HCT116 (cell line): ENCODE measurements at regions not wholly inside any gene's neighbourhood (a gene's known extent, or its start where the extent isn't known, plus 50 kb on each side); places are given as distances from the start of the nearest gene placed in this dataset.
A peak's percentile ranks its signal among the peaks of the same experiment; 100 is the strongest.

Experiments used
- EZH2 ChIP-seq: fragments of 200-600 bp; sonication (generic); IDR thresholded peaks from 2 replicates; pipeline ENCODE4 v1.6.1; 2017; ENCODE audit warnings: antibody characterized with exemption, mixed run types
- POLR2A ChIP-seq: IDR thresholded peaks from 2 replicates; pipeline ENCODE4 v1.7.0; 2011; ENCODE audit warnings: borderline replicate concordance; ENCODE audit not compliant: insufficient read depth, insufficient read length; ENCODE audit errors: extremely low read depth
- SP1 ChIP-seq: IDR thresholded peaks from 2 replicates; pipeline ENCODE4 v1.6.1; 2012; ENCODE audit warnings: low read depth
- ZFX ChIP-seq: fragments of 450-650 bp; IDR thresholded peaks from 2 replicates; pipeline ENCODE4 v1.6.1; 2017
- TF ChIP-seq, protein P1 (sequence below), 3 experiments: fragments of 200-600 bp in 1 of 3; sonication (generic) in 1 of 3; IDR thresholded peaks in 2 of 3; conservative IDR thresholded peaks in 1 of 3; 2 replicates each; pipeline ENCODE4 v1.5.1; 2012 to 2017; ENCODE audit warnings: low read depth in 2 of 3, low read length in 2 of 3, antibody characterized with exemption in 1 of 3, borderline replicate concordance in 1 of 3, control low read depth in 1 of 3, mild to moderate bottlenecking in 1 of 3, mixed read lengths in 1 of 3, mixed run types in 1 of 3, moderate library complexity in 1 of 3; ENCODE audit not compliant: insufficient read depth in 1 of 3

DNA sequence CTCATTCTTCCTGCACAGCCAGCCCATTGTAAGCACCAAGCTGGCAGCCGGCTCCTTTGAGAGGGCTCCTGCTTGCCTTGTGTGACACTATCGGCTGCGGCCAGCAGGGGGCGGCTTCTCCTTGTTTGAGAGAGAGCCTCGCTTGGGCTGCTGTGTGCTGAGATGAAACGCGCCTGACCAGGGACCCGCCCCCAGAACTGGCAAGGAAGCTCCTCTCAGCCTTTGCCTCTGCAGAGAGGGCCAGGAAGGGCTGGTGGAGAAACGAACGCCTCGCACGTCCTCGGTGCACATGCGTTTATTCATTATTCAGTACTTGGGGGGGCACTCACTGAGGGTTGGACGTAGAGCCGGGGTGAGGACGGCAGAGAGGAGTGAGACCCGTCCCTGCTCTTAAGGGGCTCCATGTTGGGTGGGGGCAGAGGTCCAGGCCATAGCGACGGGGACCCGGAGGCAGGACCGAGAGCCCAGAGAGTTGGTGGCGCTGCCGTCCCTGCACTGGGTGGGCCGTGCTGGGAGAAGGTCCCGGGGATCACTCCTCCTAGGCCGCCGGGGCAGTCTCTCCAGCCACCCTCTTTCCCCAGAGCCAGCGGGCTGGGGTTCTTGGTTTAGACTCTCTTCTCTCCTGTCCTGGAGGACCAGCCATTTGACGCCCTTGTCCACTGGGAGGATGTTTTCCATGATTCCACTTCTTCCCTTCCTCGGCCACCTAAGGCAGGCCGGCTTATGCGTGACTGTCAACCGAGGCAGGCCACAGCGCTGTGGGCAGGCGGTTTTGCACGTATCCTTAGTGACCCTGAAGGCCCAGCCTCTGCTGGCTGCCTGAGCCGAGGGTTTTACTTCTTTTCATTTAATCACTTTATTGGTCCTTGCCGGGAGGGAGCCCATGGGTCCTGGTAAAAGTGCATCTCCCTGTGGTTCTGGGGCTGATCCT is 174.5 kb downstream of the KATNAL1 start:
- no peak for TF ChIP-seq ZFX
- TF ChIP-seq EZH2: no peak
- TF ChIP-seq, protein P1, sequence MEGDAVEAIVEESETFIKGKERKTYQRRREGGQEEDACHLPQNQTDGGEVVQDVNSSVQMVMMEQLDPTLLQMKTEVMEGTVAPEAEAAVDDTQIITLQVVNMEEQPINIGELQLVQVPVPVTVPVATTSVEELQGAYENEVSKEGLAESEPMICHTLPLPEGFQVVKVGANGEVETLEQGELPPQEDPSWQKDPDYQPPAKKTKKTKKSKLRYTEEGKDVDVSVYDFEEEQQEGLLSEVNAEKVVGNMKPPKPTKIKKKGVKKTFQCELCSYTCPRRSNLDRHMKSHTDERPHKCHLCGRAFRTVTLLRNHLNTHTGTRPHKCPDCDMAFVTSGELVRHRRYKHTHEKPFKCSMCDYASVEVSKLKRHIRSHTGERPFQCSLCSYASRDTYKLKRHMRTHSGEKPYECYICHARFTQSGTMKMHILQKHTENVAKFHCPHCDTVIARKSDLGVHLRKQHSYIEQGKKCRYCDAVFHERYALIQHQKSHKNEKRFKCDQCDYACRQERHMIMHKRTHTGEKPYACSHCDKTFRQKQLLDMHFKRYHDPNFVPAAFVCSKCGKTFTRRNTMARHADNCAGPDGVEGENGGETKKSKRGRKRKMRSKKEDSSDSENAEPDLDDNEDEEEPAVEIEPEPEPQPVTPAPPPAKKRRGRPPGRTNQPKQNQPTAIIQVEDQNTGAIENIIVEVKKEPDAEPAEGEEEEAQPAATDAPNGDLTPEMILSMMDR (IDR thresholded peaks at IDR 0.05 in 2 of 3, conservative IDR thresholded peaks at IDR 0.05 in 1 of 3; ENCODE audit: borderline replicate concordance in 1 of 3, insufficient read depth in 1 of 3, low read depth in 2 of 3, low read length in 2 of 3): peak; percentile 85 to 91 (median 88)
- TF ChIP-seq POLR2A: no peak
- TF ChIP-seq SP1: no peak
